OCI-LY7 (cell line): ENCODE measurements at regions not wholly inside any gene's neighbourhood (a gene's known extent, or its start where the extent isn't known, plus 50 kb on each side); places are given as distances from the start of the nearest gene placed in this dataset.

Experiments used
- CTCF ChIP-seq: fragments of 200-600 bp; sonication (generic); conservative IDR thresholded peaks from 2 replicates; pipeline ENCODE4 v1.5.1; 2014; ENCODE audit warnings: mild to moderate bottlenecking, antibody characterized with exemption, low read length, moderate library complexity, mixed read lengths
- EZH2phosphoT487 ChIP-seq: fragments of 200-600 bp; sonication (generic); IDR thresholded peaks from 2 replicates; pipeline ENCODE4 v1.6.1; 2018; ENCODE audit warnings: low read depth, borderline replicate concordance, mild to moderate bottlenecking, mixed run types, antibody characterized with exemption, low read length, moderate library complexity, mixed read lengths

- TF ChIP-seq CTCF: no peak
- no peak for TF ChIP-seq EZH2phosphoT487
Observed at GRCh38 chr18:10215446-10215845, 239.0 kb upstream of the APCDD1 start.
